DOHH2 (cell line): ENCODE measurements at regions not wholly inside any gene's neighbourhood (a gene's known extent, or its start where the extent isn't known, plus 50 kb on each side); places are given as distances from the start of the nearest gene placed in this dataset.
A peak's percentile ranks its signal among the peaks of the same experiment; 100 is the strongest.

Source experiments
- EZH2phosphoT487 ChIP-seq: fragments of 200-600 bp; sonication (generic); IDR thresholded peaks from 2 replicates; pipeline ENCODE4 v1.6.1; 2017; ENCODE audit warnings: borderline replicate concordance, mild to moderate bottlenecking, antibody characterized with exemption, low read length, moderate library complexity, mixed read lengths
- TF ChIP-seq, protein P1 (sequence below): fragments of 200-600 bp; sonication (generic); IDR thresholded peaks from one replicate; pipeline ENCODE4 v1.5.1; 2014; ENCODE audit warnings: antibody characterized with exemption, mild to moderate bottlenecking, low read depth, low read length; ENCODE audit not compliant: poor library complexity, severe bottlenecking

- TF ChIP-seq, protein P1, sequence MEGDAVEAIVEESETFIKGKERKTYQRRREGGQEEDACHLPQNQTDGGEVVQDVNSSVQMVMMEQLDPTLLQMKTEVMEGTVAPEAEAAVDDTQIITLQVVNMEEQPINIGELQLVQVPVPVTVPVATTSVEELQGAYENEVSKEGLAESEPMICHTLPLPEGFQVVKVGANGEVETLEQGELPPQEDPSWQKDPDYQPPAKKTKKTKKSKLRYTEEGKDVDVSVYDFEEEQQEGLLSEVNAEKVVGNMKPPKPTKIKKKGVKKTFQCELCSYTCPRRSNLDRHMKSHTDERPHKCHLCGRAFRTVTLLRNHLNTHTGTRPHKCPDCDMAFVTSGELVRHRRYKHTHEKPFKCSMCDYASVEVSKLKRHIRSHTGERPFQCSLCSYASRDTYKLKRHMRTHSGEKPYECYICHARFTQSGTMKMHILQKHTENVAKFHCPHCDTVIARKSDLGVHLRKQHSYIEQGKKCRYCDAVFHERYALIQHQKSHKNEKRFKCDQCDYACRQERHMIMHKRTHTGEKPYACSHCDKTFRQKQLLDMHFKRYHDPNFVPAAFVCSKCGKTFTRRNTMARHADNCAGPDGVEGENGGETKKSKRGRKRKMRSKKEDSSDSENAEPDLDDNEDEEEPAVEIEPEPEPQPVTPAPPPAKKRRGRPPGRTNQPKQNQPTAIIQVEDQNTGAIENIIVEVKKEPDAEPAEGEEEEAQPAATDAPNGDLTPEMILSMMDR = peak; percentile 57
- no peak for TF ChIP-seq EZH2phosphoT487
Observed at GRCh38 chr7:8365499-8366110, 67.8 kb upstream of the NXPH1 start.
